ENCODE measurements at regions not wholly inside any gene's neighbourhood (a gene's known extent, or its start where the extent isn't known, plus 50 kb on each side); places are given as distances from the start of the nearest gene placed in this dataset.

DNA sequence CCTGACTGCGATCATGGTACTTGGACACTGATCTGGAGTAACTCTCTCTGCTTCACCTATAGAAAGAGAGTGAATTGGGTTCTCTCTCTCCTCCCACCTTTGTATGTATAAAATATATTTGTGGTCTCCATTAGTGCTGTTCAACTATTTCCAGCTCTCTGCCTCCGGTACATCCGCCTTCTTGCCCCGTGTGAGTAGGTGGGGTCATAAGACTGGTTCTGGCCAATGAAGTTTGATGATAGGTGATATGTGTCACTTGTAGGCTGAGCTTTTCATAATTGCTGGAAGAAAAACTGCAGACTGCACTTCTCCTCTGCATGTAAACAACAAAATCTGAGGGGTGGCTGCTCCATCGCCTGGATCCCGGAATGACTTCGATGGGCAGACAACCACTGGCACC lies 210.4 kb downstream of the EXOC5 start:
- Histone ChIP-seq H3K9ac (ENCODE audit: insufficient read depth in 1 of 2, low read depth in 2 of 2, low read length in 2 of 2) (no peak overlapping the region), H3K4me1 (replicated peaks in 1 of 2; ENCODE audit: control insufficient read depth in 2 of 2, insufficient read depth in 2 of 2, low read length in 2 of 2) (peaks cover 0 to 8% of the 10 kb centered on the region in 2 experiments; a peak in 2 of 5 replicates), H3K9me1 (ENCODE audit: control insufficient read depth, insufficient read depth, low read length) (no peaks in the 10 kb centered on the region), H3K27me3 (ENCODE audit: control insufficient read depth in 2 of 2, insufficient read depth in 2 of 2, low read length in 2 of 2) (peaks cover 0 to 2% of the 10 kb centered on the region in 2 experiments; a peak in 1 of 5 replicates), H3K36me3 (ENCODE audit: control insufficient read depth, insufficient read depth, low read length) (no peaks in the 10 kb centered on the region), H3K79me2 (ENCODE audit: control insufficient read depth, insufficient read depth, low read length) (no peaks in the 10 kb centered on the region), H3K4me3 (no peak overlapping the region), H3K9me3 (replicated peaks; ENCODE audit: control insufficient read depth, insufficient read depth, low read depth, low read length) (no peaks in the 10 kb centered on the region), H3K27ac (ENCODE audit: extremely low read depth, low read depth, low read length) (no peak overlapping the region), H2AFZ (ENCODE audit: low read depth, low read length) (no peak overlapping the region), H3K4me2 (ENCODE audit: insufficient read depth, low read length) (no peak overlapping the region), H4K20me1 (replicated peaks; ENCODE audit: control insufficient read depth, insufficient read depth, low read length) (no peaks in the 10 kb centered on the region)
- BruUV-seq (replicated peaks), result no TSS peak
- FAIRE-seq, result no peak
- in situ Hi-C loops (cut with MboI), result loop anchor here (25.0 kb wide), 2 partner anchors 254 to 496 kb away; no protein-coding TSS in a partner anchor
- intact Hi-C loops (cut with micrococcal nuclease), result no loop called here
- WGBS (ENCODE audit: insufficient coverage, low coverage, missing lambda C conversion rate), result 2% methylated on average over 6 of the region's 7 CpGs
- DNase-seq (ENCODE audit: extremely low read depth in 1 of 4, low spot score in 3 of 4), result no peak
- CTCF ChIA-PET (ENCODE audit: low intra/inter-chr PET ratio), result no interaction called here
- POLR2A ChIA-PET, result no interaction called here
- ATAC-seq, result peak; percentile 59; the same call in 2 of the 3 replicates
- TF ChIP-seq ZMIZ1 (IDR thresholded peaks at IDR 0.05; ENCODE audit: low read depth in 2 of 2, low read length in 2 of 2) (no peak), ZNF174 (CRISPR knock-in tag; IDR thresholded peaks at IDR 0.05) (no peak), SNAPC5 (CRISPR knock-in tag; IDR thresholded peaks at IDR 0.05) (no peak), ZNF165 (CRISPR knock-in tag; IDR thresholded peaks at IDR 0.05; ENCODE audit: borderline replicate concordance) (no peak), NFATC3 (IDR thresholded peaks at IDR 0.05) (no peak), GABPB2 (CRISPR knock-in tag; conservative IDR thresholded peaks at IDR 0.05) (no peak), RB1 (IDR thresholded peaks at IDR 0.05; ENCODE audit: low read depth) (no peak), XRCC4 (IDR thresholded peaks at IDR 0.05; ENCODE audit: extremely low read depth, insufficient read depth, insufficient read length) (no peak)
- TF ChIP-seq, protein P1, sequence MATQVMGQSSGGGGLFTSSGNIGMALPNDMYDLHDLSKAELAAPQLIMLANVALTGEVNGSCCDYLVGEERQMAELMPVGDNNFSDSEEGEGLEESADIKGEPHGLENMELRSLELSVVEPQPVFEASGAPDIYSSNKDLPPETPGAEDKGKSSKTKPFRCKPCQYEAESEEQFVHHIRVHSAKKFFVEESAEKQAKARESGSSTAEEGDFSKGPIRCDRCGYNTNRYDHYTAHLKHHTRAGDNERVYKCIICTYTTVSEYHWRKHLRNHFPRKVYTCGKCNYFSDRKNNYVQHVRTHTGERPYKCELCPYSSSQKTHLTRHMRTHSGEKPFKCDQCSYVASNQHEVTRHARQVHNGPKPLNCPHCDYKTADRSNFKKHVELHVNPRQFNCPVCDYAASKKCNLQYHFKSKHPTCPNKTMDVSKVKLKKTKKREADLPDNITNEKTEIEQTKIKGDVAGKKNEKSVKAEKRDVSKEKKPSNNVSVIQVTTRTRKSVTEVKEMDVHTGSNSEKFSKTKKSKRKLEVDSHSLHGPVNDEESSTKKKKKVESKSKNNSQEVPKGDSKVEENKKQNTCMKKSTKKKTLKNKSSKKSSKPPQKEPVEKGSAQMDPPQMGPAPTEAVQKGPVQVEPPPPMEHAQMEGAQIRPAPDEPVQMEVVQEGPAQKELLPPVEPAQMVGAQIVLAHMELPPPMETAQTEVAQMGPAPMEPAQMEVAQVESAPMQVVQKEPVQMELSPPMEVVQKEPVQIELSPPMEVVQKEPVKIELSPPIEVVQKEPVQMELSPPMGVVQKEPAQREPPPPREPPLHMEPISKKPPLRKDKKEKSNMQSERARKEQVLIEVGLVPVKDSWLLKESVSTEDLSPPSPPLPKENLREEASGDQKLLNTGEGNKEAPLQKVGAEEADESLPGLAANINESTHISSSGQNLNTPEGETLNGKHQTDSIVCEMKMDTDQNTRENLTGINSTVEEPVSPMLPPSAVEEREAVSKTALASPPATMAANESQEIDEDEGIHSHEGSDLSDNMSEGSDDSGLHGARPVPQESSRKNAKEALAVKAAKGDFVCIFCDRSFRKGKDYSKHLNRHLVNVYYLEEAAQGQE (IDR thresholded peaks at IDR 0.05; ENCODE audit: borderline replicate concordance), result no peak
- TF ChIP-seq, protein P1 (CRISPR knock-in tag; IDR thresholded peaks at IDR 0.05; ENCODE audit: low read depth), result no peak

All from K562 (cell line).